PC-9 (cell line): ENCODE measurements at regions not wholly inside any gene's neighbourhood (a gene's known extent, or its start where the extent isn't known, plus 50 kb on each side); places are given as distances from the start of the nearest gene placed in this dataset.

ENCODE experiments used
- BruUV-seq: library from RNA; stranded (reverse); fragments of 400-500 nt; replicated peaks from 2 replicates; lab custom pipeline; 2021; lab: Mats Ljungman, UMichigan
- CTCF ChIA-PET: fragments of 300-600 bp; sonication (Branson Sonifier 250); formaldehyde crosslinking; loops from one replicate; lab custom pipeline; 2022; ENCODE audit warnings: antibody characterized with exemption; lab: Charles Lee
- POLR2A ChIA-PET: fragments of 300-600 bp; sonication (Branson Sonifier 250); formaldehyde crosslinking; loops from one replicate; lab custom pipeline; 2022; ENCODE audit warnings: antibody characterized with exemption; ENCODE audit not compliant: unreplicated experiment; lab: Charles Lee
- DNase-seq, 2 experiments: peaks; one replicate each; pipeline versions ENCODE4 v3.0.0 to v3.0.0-alpha.2; 2015 to 2022; ENCODE audit warnings: mixed read lengths in 1 of 2
- H2AFZ ChIP-seq: fragments of 200-600 bp; sonication (generic); 2 replicates; pipeline ENCODE4 v1.8.1; 2017; ENCODE audit warnings: antibody characterized with exemption
- H3F3A ChIP-seq: fragments of 200-600 bp; sonication (generic); 2 replicates; pipeline ENCODE4 v1.8.1; 2017; ENCODE audit warnings: antibody characterized with exemption, mild to moderate bottlenecking, low read depth; ENCODE audit not compliant: insufficient read depth
- H3K27ac ChIP-seq: fragments of 200-600 bp; sonication (generic); 2 replicates; pipeline ENCODE4 v1.6.1; 2016; ENCODE audit warnings: mixed run types
- H3K27me3 ChIP-seq: fragments of 200-600 bp; sonication (generic); 2 replicates; pipeline ENCODE4 v1.6.1; 2016; ENCODE audit warnings: low read depth, mixed run types; ENCODE audit not compliant: insufficient read depth
- H3K36me3 ChIP-seq: fragments of 200-600 bp; sonication (generic); 2 replicates; pipeline ENCODE4 v1.6.1; 2016; ENCODE audit warnings: low read depth, mixed run types
- H3K4me1 ChIP-seq: fragments of 200-600 bp; sonication (generic); replicated peaks from 2 replicates; pipeline ENCODE4 v1.6.1; 2016; ENCODE audit warnings: mixed run types; ENCODE audit not compliant: insufficient read depth
- H3K4me2 ChIP-seq: fragments of 200-600 bp; sonication (generic); 2 replicates; pipeline ENCODE4 v1.6.1; 2017; ENCODE audit warnings: mixed run types
- H3K4me3 ChIP-seq: fragments of 200-600 bp; sonication (generic); 2 replicates; pipeline ENCODE4 v1.6.1; 2016; ENCODE audit warnings: mixed run types
- H3K79me2 ChIP-seq: fragments of 200-600 bp; sonication (generic); 2 replicates; pipeline ENCODE4 v1.6.1; 2017; ENCODE audit warnings: low read depth, mixed run types
- H3K9me2 ChIP-seq: fragments of 200-600 bp; sonication (generic); 2 replicates; pipeline ENCODE4 v1.8.1; 2017; ENCODE audit warnings: mild to moderate bottlenecking; ENCODE audit not compliant: insufficient read depth
- H3K9me3 ChIP-seq: fragments of 200-600 bp; sonication (generic); 2 replicates; pipeline ENCODE4 v1.8.1; 2016; ENCODE audit warnings: low read depth; ENCODE audit not compliant: insufficient read depth
- H4K20me1 ChIP-seq: fragments of 200-600 bp; sonication (generic); 2 replicates; pipeline ENCODE4 v1.8.1; 2017; ENCODE audit not compliant: insufficient read depth
- EZH2 ChIP-seq: fragments of 200-600 bp; sonication (generic); IDR thresholded peaks from 2 replicates; pipeline ENCODE4 v1.8.0; 2017; ENCODE audit warnings: antibody characterized with exemption, low read depth
- intact Hi-C: fragments of 100-400 bp; cut with micrococcal nuclease; formaldehyde crosslinking; loops from one replicate; pipeline ENCODE4 v1.10.0; 2022; ENCODE audit not compliant: unreplicated experiment
- TF ChIP-seq, protein P1 (sequence below): fragments of 200-600 bp; sonication (generic); conservative IDR thresholded peaks from 2 replicates; pipeline ENCODE4 v1.6.1; 2017; ENCODE audit warnings: mixed run types, antibody characterized with exemption, mild to moderate bottlenecking, moderate library complexity

DNA sequence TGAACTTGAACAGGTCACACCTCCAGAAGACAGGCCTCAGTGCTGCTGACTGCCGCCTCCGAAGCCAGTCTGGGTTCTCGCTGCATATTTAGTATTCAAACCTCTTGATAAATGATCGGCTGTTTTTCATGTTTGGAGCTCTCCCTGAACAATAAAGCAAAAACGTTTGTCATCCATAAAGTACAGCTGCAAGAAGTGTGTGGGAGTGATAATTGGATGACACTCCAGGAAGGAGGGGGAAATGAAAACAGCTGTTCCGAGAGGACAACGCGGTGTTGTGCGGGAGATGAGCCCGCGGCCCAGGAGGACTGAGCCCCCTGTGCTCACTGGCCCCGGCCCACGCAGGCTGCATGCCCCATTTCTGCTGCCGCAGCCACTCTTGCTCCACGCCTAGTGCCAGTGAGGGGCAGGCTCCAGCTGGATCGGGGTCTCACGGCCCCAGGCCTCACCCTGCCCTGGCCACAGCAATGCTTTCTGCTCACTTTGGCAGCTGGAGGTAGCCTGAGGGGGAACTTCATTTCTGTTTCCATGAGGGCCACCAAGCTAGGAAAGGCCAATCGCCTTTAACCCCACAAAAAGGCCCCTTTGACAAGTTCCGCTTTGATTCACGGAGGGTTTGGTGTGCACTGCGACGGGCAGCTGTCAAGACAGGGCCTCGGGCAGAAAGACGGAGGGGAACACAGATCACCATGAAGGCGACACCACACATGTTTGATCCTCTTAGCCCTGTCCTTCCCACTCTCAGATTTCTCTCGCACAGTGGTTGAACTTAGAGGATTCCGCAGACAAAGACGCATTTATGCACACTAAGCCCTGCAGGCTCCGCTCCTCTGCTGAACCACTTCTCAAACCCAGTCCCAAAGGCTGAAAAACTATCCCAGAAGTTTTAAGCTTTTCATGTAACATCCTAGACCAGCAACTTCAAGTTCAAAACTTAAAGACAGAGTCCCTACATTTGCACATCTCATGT lies 537.6 kb downstream of the EFNB2 start:
- Histone ChIP-seq H3F3A (no peaks in the 10 kb centered on the region), H3K4me2 (no peak overlapping the region), H3K36me3 (no peaks in the 10 kb centered on the region), H3K9me2 (no peaks in the 10 kb centered on the region), H4K20me1 (no peaks in the 10 kb centered on the region), H3K79me2 (no peaks in the 10 kb centered on the region), H3K27me3 (no peaks in the 10 kb centered on the region), H3K4me1 (no peaks in the 10 kb centered on the region), H3K27ac (no peak overlapping the region), H2AFZ (no peak overlapping the region), H3K9me3 (no peaks in the 10 kb centered on the region), H3K4me3 (no peak overlapping the region)
- TF ChIP-seq EZH2 = no peak
- TF ChIP-seq, protein P1, sequence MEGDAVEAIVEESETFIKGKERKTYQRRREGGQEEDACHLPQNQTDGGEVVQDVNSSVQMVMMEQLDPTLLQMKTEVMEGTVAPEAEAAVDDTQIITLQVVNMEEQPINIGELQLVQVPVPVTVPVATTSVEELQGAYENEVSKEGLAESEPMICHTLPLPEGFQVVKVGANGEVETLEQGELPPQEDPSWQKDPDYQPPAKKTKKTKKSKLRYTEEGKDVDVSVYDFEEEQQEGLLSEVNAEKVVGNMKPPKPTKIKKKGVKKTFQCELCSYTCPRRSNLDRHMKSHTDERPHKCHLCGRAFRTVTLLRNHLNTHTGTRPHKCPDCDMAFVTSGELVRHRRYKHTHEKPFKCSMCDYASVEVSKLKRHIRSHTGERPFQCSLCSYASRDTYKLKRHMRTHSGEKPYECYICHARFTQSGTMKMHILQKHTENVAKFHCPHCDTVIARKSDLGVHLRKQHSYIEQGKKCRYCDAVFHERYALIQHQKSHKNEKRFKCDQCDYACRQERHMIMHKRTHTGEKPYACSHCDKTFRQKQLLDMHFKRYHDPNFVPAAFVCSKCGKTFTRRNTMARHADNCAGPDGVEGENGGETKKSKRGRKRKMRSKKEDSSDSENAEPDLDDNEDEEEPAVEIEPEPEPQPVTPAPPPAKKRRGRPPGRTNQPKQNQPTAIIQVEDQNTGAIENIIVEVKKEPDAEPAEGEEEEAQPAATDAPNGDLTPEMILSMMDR = no peak
- intact Hi-C loops = no loop called here
- POLR2A ChIA-PET = no interaction called here
- no peak for DNase-seq
- no TSS peak for BruUV-seq
- CTCF ChIA-PET = interaction anchor here (0.5 kb wide), 1 partner anchor 535 kb away, joined by 11 read pairs; no protein-coding TSS in a partner anchor

DNA sequence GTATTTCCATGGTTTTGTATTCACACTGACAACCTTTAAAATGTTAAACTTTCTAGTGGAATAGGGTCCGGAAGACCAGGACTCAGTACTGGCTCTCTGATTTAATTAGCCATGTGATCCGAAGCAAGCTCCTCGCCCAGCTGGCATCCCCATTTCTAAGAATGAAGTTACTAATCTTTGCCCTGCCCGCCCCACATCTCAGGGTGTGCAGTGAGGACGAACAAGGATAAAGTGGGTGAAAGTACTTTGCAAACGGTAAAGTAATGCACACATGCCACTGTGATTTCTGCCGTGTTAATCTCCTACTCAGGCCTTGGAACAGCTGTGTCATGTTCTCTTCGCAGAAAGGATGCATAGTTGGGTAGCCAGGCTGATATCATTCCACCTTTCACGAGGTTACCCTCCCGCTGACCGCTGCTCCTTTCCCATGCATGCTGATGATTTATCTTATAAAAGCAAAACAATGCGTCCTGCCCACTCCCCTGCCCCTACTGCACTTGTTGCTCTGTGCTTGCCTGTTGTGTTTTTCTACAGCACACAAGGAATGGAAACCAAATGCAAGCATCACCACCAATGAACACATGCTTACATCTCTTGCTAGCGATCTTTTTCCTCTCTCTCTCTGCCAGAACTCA lies 539.0 kb downstream of the EFNB2 start:
- POLR2A ChIA-PET = no interaction called here
- H3K4me2 ChIP-seq = no peak overlapping the region
- no peak overlapping the region for H2AFZ ChIP-seq
- H3K4me1 ChIP-seq = peaks cover 8% of the 10 kb centered on the region; the same call in 1 of the 2 replicates
- intact Hi-C loops = no loop called here
- H3K79me2 ChIP-seq = no peaks in the 10 kb centered on the region
- H3F3A ChIP-seq = peaks cover 8% of the 10 kb centered on the region; the same call in 1 of the 2 replicates
- DNase-seq = no peak
- no peaks in the 10 kb centered on the region for H3K9me3 ChIP-seq
- no peak overlapping the region for H3K27ac ChIP-seq
- no TSS peak for BruUV-seq
- no peaks in the 10 kb centered on the region for H3K27me3 ChIP-seq
- H3K9me2 ChIP-seq = no peaks in the 10 kb centered on the region
- TF ChIP-seq, protein P1 = no peak
- TF ChIP-seq EZH2 = no peak
- no peak overlapping the region for H3K4me3 ChIP-seq
- CTCF ChIA-PET = no interaction called here
- no peaks in the 10 kb centered on the region for H4K20me1 ChIP-seq
- H3K36me3 ChIP-seq = no peaks in the 10 kb centered on the region

DNA sequence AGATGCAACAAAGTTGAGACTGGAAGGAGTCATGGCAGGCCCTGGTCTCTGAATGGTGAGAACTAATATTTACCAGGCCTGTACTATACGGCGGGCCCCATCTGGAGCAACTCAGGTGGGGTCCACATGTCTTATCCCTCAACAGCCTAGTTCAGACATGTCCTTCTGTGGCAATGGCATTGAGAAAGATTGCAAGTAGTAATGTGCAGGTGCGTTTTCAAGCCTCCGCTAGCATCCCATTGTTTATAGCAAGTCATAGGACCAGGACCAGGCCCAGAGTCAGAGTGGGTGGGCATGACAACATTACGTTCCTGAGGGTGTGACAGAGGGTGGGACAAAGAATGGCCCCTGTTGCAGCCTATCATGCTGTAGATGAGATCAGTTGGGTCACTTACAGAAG lies 541.1 kb downstream of the EFNB2 start:
- Histone ChIP-seq H3F3A (peaks cover 8% of the 10 kb centered on the region; the same call in 1 of the 2 replicates), H3K9me2 (no peaks in the 10 kb centered on the region), H3K9me3 (no peaks in the 10 kb centered on the region), H3K36me3 (no peaks in the 10 kb centered on the region), H3K4me2 (no peak overlapping the region), H3K79me2 (no peaks in the 10 kb centered on the region), H3K4me1 (peaks cover 13% of the 10 kb centered on the region; the same call in 1 of the 2 replicates), H3K27ac (no peak overlapping the region), H3K27me3 (no peaks in the 10 kb centered on the region), H3K4me3 (no peak overlapping the region), H4K20me1 (no peaks in the 10 kb centered on the region), H2AFZ (no peak overlapping the region)
- ChIA-PET POLR2A (no interaction called here), CTCF (no interaction called here)
- TF ChIP-seq EZH2 = no peak
- TF ChIP-seq, protein P1 = no peak
- BruUV-seq = no TSS peak
- DNase-seq = no peak
- intact Hi-C loops = no loop called here
